GM12878 (cell line): ENCODE measurements at regions not wholly inside any gene's neighbourhood (a gene's known extent, or its start where the extent isn't known, plus 50 kb on each side); places are given as distances from the start of the nearest gene placed in this dataset.

Source experiments
- ATAC-seq: fragments of 200-7000 bp; cut with Tn5 transposase; 3 replicates; pipeline ENCODE4 v1.9.1; 2020; ENCODE audit warnings: mild to moderate bottlenecking, moderate library complexity
- BruUV-seq: library from RNA; stranded (reverse); fragments of 400-500 nt; replicated peaks from 2 replicates; lab custom pipeline; 2021; lab: Mats Ljungman, UMichigan
- CTCF ChIA-PET: fragments of 300-600 bp; sonication (Branson Sonifier 250); formaldehyde crosslinking; extraction: SDS; loops from one replicate; lab custom pipeline; 2021; ENCODE audit warnings: inconsistent platforms; lab: Yijun Ruan, JAX
- POLR2A ChIA-PET: fragments of 350-600 bp; formaldehyde crosslinking; extraction: SDS; loops from one replicate; lab custom pipeline; 2021; ENCODE audit warnings: inconsistent platforms; lab: Charles Lee
- RAD21 ChIA-PET: fragments of 300-600 bp; sonication (Branson Sonifier 250); formaldehyde crosslinking; loops from one replicate; lab custom pipeline; 2023; ENCODE audit warnings: antibody characterized with exemption; ENCODE audit not compliant: unreplicated experiment; lab: Charles Lee
- SMC1A ChIA-PET: fragments of 300-600 bp; sonication (Branson Sonifier 250); formaldehyde crosslinking; loops from one replicate; lab custom pipeline; 2023; ENCODE audit not compliant: unreplicated experiment, uncharacterized antibody; lab: Charles Lee
- DNase-seq: peaks from one replicate; pipeline ENCODE4 v3.0.0-alpha.2; 2011; ENCODE audit warnings: low read depth, low spot score
- FAIRE-seq: peaks from 3 replicates; lab custom pipeline; 2011; peaks lifted over from hg19 to GRCh38; lab: Jason Lieb, UNC
- H2AFZ ChIP-seq: 2 replicates; pipeline ENCODE4 v1.6.0; 2011; ENCODE audit warnings: low read depth, low read length, control low read depth; ENCODE audit not compliant: control insufficient read depth
- H3K27ac ChIP-seq: 2 replicates; pipeline ENCODE4 v1.5.1; 2011; ENCODE audit warnings: control low read depth; ENCODE audit not compliant: control insufficient read depth, insufficient read depth
- H3K27me3 ChIP-seq, 2 experiments: replicated peaks in 1 of 2; 2 replicates each; pipeline versions ENCODE4 v1.6.0 to v1.6.1; 2011; ENCODE audit warnings: low read length in 1 of 2; ENCODE audit not compliant: control insufficient read depth in 2 of 2, insufficient read depth in 2 of 2
- H3K36me3 ChIP-seq, 2 experiments: 2 replicates each; pipeline ENCODE4 v1.5.1; 2011; ENCODE audit warnings: low read length in 1 of 2; ENCODE audit not compliant: control insufficient read depth in 2 of 2, insufficient read depth in 2 of 2
- H3K4me1 ChIP-seq: 2 replicates; pipeline ENCODE4 v1.6.1; 2011; ENCODE audit warnings: mild to moderate bottlenecking, low read length, moderate library complexity, mixed read lengths; ENCODE audit not compliant: control insufficient read depth, insufficient read depth
- H3K4me2 ChIP-seq: 2 replicates; pipeline ENCODE4 v1.6.0; 2011; ENCODE audit warnings: control low read depth; ENCODE audit not compliant: control insufficient read depth, insufficient read depth
- H3K4me3 ChIP-seq: fragments of 200-600 bp; sonication (generic); 2 replicates; pipeline ENCODE4 v1.5.1; 2016
- H3K79me2 ChIP-seq: 2 replicates; pipeline ENCODE4 v1.6.0; 2011; ENCODE audit warnings: low read length; ENCODE audit not compliant: control insufficient read depth, insufficient read depth
- H3K9ac ChIP-seq: 2 replicates; pipeline ENCODE4 v1.8.0; 2011; ENCODE audit warnings: low read length, control low read depth, mixed read lengths; ENCODE audit not compliant: control insufficient read depth, insufficient read depth
- H3K9me3 ChIP-seq: replicated peaks from 3 replicates; pipeline ENCODE4 v1.5.1; 2011; ENCODE audit warnings: mild to moderate bottlenecking, low read length; ENCODE audit not compliant: control insufficient read depth, insufficient read depth
- H4K20me1 ChIP-seq: 2 replicates; pipeline ENCODE4 v1.6.0; 2011; ENCODE audit not compliant: control insufficient read depth, insufficient read depth
- CHD1 ChIP-seq: IDR thresholded peaks from 2 replicates; pipeline ENCODE4 v1.6.1; 2012; ENCODE audit warnings: low read depth, low read length, improper control_type of control experiment
- POU2F2 ChIP-seq: IDR thresholded peaks from 3 replicates; pipeline ENCODE4 v1.6.1; 2011; ENCODE audit warnings: low read depth, mild to moderate bottlenecking, low read length, borderline replicate concordance
- SMC3 ChIP-seq: IDR thresholded peaks from 2 replicates; pipeline ENCODE4 v1.6.1; 2011; ENCODE audit warnings: low read length, improper control_type of control experiment, borderline replicate concordance
- TAF1 ChIP-seq: IDR thresholded peaks from 2 replicates; pipeline ENCODE4 v1.6.1; 2011; ENCODE audit warnings: mild to moderate bottlenecking, low read depth, low read length, borderline replicate concordance
- WGBS: methylation state at CpG from one replicate; pipeline ENCODE4 v1.1.6; 2016; ENCODE audit warnings: low lambda C conversion rate; ENCODE audit not compliant: insufficient replicate concordance, insufficient coverage; ENCODE audit errors: missing lambda C conversion rate; 5-methylcytosine and 5-hydroxymethylcytosine counted together
- in situ Hi-C: fragments of 300-500 bp; cut with MboI; formaldehyde crosslinking; loops from 9 replicates; pipeline ENCODE4 v1.14.3; 2018; ENCODE audit warnings: mixed read lengths
- intact Hi-C: fragments of 100-400 bp; cut with micrococcal nuclease; formaldehyde crosslinking; loops from one replicate; pipeline ENCODE4 v1.14.2; 2022; ENCODE audit not compliant: unreplicated experiment
- TF ChIP-seq, protein P1 (sequence below): IDR thresholded peaks from 2 replicates; pipeline ENCODE4 v1.6.1; 2011; ENCODE audit warnings: low read depth, mild to moderate bottlenecking, low read length, moderate library complexity, borderline replicate concordance; ENCODE audit errors: extremely low read depth
- TF ChIP-seq, protein P2 (sequence below): fragments of 450-650 bp; IDR thresholded peaks from 2 replicates; pipeline ENCODE4 v1.6.1; 2018; ENCODE audit warnings: borderline replicate concordance, mild to moderate bottlenecking; ENCODE audit not compliant: partially characterized antibody

DNA sequence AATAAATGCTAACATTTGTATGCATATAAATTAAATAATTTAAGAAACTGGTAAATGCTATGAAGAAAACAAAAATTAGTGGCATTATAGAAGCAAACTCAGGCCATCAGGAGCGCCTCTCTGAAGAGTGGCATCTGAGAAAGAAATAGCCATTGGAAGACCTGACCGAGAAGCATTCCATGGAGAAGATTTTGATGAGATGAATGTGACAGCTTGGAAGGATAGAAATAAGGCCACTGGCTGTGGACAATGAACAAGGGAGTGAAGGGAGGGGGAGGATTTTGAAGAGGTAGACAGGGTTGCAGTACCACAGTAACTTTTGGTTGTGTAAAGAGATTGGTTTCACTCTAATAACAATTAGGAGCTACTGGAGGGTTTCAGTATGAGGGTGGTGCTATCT lies 436.7 kb downstream of the CCSER2 start:
- Histone ChIP-seq H3K9me3 (no peaks in the 10 kb centered on the region), H3K9ac (no peak overlapping the region), H3K4me3 (no peak overlapping the region), H3K36me3 (no peaks in the 10 kb centered on the region), H3K27me3 (no peaks in the 10 kb centered on the region), H3K4me1 (no peaks in the 10 kb centered on the region), H2AFZ (no peak overlapping the region), H3K27ac (no peak overlapping the region), H4K20me1 (no peaks in the 10 kb centered on the region), H3K4me2 (no peak overlapping the region), H3K79me2 (no peaks in the 10 kb centered on the region)
- no peak for ATAC-seq
- FAIRE-seq = no peak
- ChIA-PET POLR2A (no interaction called here), SMC1A (no interaction called here), CTCF (no interaction called here), RAD21 (no interaction called here)
- BruUV-seq = no TSS peak
- 30% methylated on average over 2 of the region's 2 CpGs for WGBS
- in situ Hi-C loops = no loop called here
- no peak for DNase-seq
- TF ChIP-seq, protein P1, sequence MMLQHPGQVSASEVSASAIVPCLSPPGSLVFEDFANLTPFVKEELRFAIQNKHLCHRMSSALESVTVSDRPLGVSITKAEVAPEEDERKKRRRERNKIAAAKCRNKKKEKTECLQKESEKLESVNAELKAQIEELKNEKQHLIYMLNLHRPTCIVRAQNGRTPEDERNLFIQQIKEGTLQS = no peak
- TF ChIP-seq SMC3 (no peak), TAF1 (no peak), POU2F2 (no peak), CHD1 (no peak)
- TF ChIP-seq, protein P2, sequence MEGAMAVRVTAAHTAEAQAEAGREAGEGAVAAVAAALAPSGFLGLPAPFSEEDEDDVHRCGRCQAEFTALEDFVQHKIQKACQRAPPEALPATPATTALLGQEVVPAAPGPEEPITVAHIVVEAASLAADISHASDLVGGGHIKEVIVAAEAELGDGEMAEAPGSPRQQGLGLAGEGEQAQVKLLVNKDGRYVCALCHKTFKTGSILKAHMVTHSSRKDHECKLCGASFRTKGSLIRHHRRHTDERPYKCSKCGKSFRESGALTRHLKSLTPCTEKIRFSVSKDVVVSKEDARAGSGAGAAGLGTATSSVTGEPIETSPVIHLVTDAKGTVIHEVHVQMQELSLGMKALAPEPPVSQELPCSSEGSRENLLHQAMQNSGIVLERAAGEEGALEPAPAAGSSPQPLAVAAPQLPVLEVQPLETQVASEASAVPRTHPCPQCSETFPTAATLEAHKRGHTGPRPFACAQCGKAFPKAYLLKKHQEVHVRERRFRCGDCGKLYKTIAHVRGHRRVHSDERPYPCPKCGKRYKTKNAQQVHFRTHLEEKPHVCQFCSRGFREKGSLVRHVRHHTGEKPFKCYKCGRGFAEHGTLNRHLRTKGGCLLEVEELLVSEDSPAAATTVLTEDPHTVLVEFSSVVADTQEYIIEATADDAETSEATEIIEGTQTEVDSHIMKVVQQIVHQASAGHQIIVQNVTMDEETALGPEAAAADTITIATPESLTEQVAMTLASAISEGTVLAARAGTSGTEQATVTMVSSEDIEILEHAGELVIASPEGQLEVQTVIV = no peak
- intact Hi-C loops = no loop called here
